H9 (cell line): ENCODE measurements at regions not wholly inside any gene's neighbourhood (a gene's known extent, or its start where the extent isn't known, plus 50 kb on each side); places are given as distances from the start of the nearest gene placed in this dataset.

Source experiments
- DNase-seq: peaks from one replicate; pipeline ENCODE4 v3.0.0-alpha.2; 2017
- H2AFZ ChIP-seq: one replicate; pipeline ENCODE4 v1.6.1; 2013; ENCODE audit warnings: mild to moderate bottlenecking, low read length, control low read depth, moderate library complexity
- H2AK5ac ChIP-seq: 2 replicates; pipeline ENCODE4 v1.6.1; 2013; ENCODE audit warnings: low read length, control low read depth, mixed read lengths; ENCODE audit not compliant: insufficient read length
- H2BK120ac ChIP-seq: one replicate; pipeline ENCODE4 v1.6.1; 2013; ENCODE audit warnings: low read depth, mild to moderate bottlenecking, low read length, control low read depth, inconsistent platforms; ENCODE audit not compliant: poor library complexity, severe bottlenecking
- H2BK12ac ChIP-seq: 2 replicates; pipeline ENCODE4 v1.6.1; 2013; ENCODE audit warnings: low read length, control low read depth, mixed read lengths, low read depth; ENCODE audit not compliant: insufficient read length
- H2BK15ac ChIP-seq: 2 replicates; pipeline ENCODE4 v1.6.1; 2013; ENCODE audit warnings: low read depth, low read length, control low read depth
- H2BK20ac ChIP-seq: one replicate; pipeline ENCODE4 v1.6.1; 2013; ENCODE audit warnings: low read depth, mild to moderate bottlenecking, low read length, control low read depth, inconsistent platforms; ENCODE audit not compliant: poor library complexity, severe bottlenecking
- H2BK5ac ChIP-seq: 2 replicates; pipeline ENCODE4 v1.6.1; 2013; ENCODE audit warnings: low read length, control low read depth, mixed read lengths; ENCODE audit not compliant: insufficient read length
- H3K14ac ChIP-seq: 2 replicates; pipeline ENCODE4 v1.6.1; 2013; ENCODE audit warnings: low read length, control low read depth; ENCODE audit not compliant: insufficient read depth
- H3K18ac ChIP-seq: 2 replicates; pipeline ENCODE4 v1.6.1; 2013; ENCODE audit warnings: low read depth, mild to moderate bottlenecking, mixed read lengths, low read length, control low read depth; ENCODE audit not compliant: insufficient read length
- H3K23ac ChIP-seq: 2 replicates; pipeline ENCODE4 v1.6.1; 2013; ENCODE audit warnings: low read length, control low read depth, mixed read lengths, low read depth; ENCODE audit not compliant: insufficient read length
- H3K23me2 ChIP-seq: 2 replicates; pipeline ENCODE4 v1.6.1; 2013; ENCODE audit warnings: low read depth, mild to moderate bottlenecking, mixed read lengths, low read length, control low read depth; ENCODE audit not compliant: insufficient read length, poor library complexity, severe bottlenecking
- H3K27ac ChIP-seq: 2 replicates; pipeline ENCODE4 v1.5.1; 2013; ENCODE audit warnings: low read length, control low read depth, mixed read lengths, low read depth; ENCODE audit not compliant: insufficient read length
- H3K27me3 ChIP-seq: 2 replicates; pipeline ENCODE4 v1.6.1; 2013; ENCODE audit warnings: low read length, control low read depth, inconsistent platforms; ENCODE audit not compliant: insufficient read depth
- H3K4ac ChIP-seq: 2 replicates; pipeline ENCODE4 v1.6.1; 2013; ENCODE audit warnings: low read depth, mild to moderate bottlenecking, control low read depth, inconsistent platforms, low read length, moderate library complexity
- H3K4me1 ChIP-seq: 2 replicates; pipeline ENCODE4 v1.6.1; 2013; ENCODE audit warnings: low read length, control low read depth, inconsistent platforms; ENCODE audit not compliant: insufficient read depth
- H3K4me2 ChIP-seq: 2 replicates; pipeline ENCODE4 v1.6.1; 2013; ENCODE audit warnings: low read length, control low read depth, mixed read lengths; ENCODE audit not compliant: insufficient read length, insufficient read depth
- H3K56ac ChIP-seq: 2 replicates; pipeline ENCODE4 v1.6.1; 2013; ENCODE audit warnings: low read depth, mild to moderate bottlenecking, mixed read lengths, low read length, control low read depth; ENCODE audit not compliant: insufficient read length
- H3K79me1 ChIP-seq: 2 replicates; pipeline ENCODE4 v1.6.1; 2013; ENCODE audit warnings: low read depth, mild to moderate bottlenecking, moderate library complexity, low read length, control low read depth, inconsistent platforms; ENCODE audit not compliant: insufficient read depth, poor library complexity, severe bottlenecking
- H3K79me2 ChIP-seq: 2 replicates; pipeline ENCODE4 v1.6.1; 2013; ENCODE audit warnings: low read length, control low read depth, inconsistent platforms; ENCODE audit not compliant: insufficient read depth
- H3K9ac ChIP-seq: 2 replicates; pipeline ENCODE4 v1.6.1; 2013; ENCODE audit warnings: low read length, control low read depth, mixed read lengths; ENCODE audit not compliant: insufficient read length; ENCODE audit errors: extremely low read depth
- H3K9me3 ChIP-seq: one replicate; pipeline ENCODE4 v1.6.1; 2013; ENCODE audit warnings: low read depth, low read length, inconsistent platforms; ENCODE audit not compliant: control insufficient read depth
- H3T11ph ChIP-seq: one replicate; pipeline ENCODE4 v1.6.1; 2013; ENCODE audit warnings: mild to moderate bottlenecking, low read length, control low read depth, inconsistent platforms
- H4K20me1 ChIP-seq: one replicate; pipeline ENCODE4 v1.6.1; 2013; ENCODE audit not compliant: control insufficient read depth, insufficient read length, insufficient read depth
- H4K5ac ChIP-seq: 2 replicates; pipeline ENCODE4 v1.6.1; 2013; ENCODE audit warnings: low read depth, mild to moderate bottlenecking, mixed read lengths, low read length, control low read depth; ENCODE audit not compliant: insufficient read length
- H4K8ac ChIP-seq: replicated peaks from 2 replicates; pipeline ENCODE4 v1.6.1; 2013; ENCODE audit warnings: low read length, control low read depth, mixed read lengths, low read depth; ENCODE audit not compliant: insufficient read length
- H4K91ac ChIP-seq: 2 replicates; pipeline ENCODE4 v1.6.1; 2013; ENCODE audit warnings: low read depth, mild to moderate bottlenecking, moderate library complexity, mixed read lengths, low read length, control low read depth; ENCODE audit not compliant: insufficient read length
- H3K27ac Mint-ChIP-seq, 3 experiments: 2 replicates in 2 of 3; 3 replicates in 1 of 3; pipeline ENCODE4 v1.8.0; 2020 to 2021; ENCODE audit warnings: mixed read lengths in 3 of 3, mild to moderate bottlenecking in 1 of 3, moderate library complexity in 1 of 3
- H3K27me3 Mint-ChIP-seq: 2 replicates; pipeline ENCODE4 v1.8.0; 2021; ENCODE audit warnings: low read depth, mild to moderate bottlenecking, moderate library complexity, mixed read lengths
- H3K36me3 Mint-ChIP-seq, 3 experiments: 2 replicates in 2 of 3; 3 replicates in 1 of 3; pipeline ENCODE4 v1.8.0; 2020 to 2021; ENCODE audit warnings: low read depth in 3 of 3, mixed read lengths in 3 of 3; ENCODE audit not compliant: insufficient read depth in 1 of 3
- H3K4me1 Mint-ChIP-seq, 2 experiments: 2 replicates each; pipeline ENCODE4 v1.8.0; 2020; ENCODE audit warnings: mixed read lengths in 2 of 2
- H3K4me3 Mint-ChIP-seq, 2 experiments: 2 replicates in 1 of 2; 3 replicates in 1 of 2; pipeline ENCODE4 v1.8.0; 2020 to 2021; ENCODE audit warnings: mild to moderate bottlenecking in 2 of 2, mixed read lengths in 2 of 2, moderate library complexity in 1 of 2
- H3K9me3 Mint-ChIP-seq, 2 experiments: 2 replicates in 1 of 2; 3 replicates in 1 of 2; pipeline ENCODE4 v1.8.0; 2020; ENCODE audit warnings: mild to moderate bottlenecking in 2 of 2, mixed read lengths in 2 of 2, moderate library complexity in 1 of 2
- WGBS: extraction: QIAGEN DNeasy Blood & Tissue Kit; methylation state at CpG from one replicate; pipeline ENCODE4 v1.1.7; 2013; ENCODE audit warnings: missing lambda C conversion rate, low lambda C conversion rate, mixed read lengths; ENCODE audit not compliant: insufficient read length; ENCODE audit errors: extremely low coverage; 5-methylcytosine and 5-hydroxymethylcytosine counted together
- TF ChIP-seq, protein P1 (sequence below): fragments of 200-600 bp; sonication (generic); conservative IDR thresholded peaks from 3 replicates; pipeline ENCODE4 v1.8.0; 2021; ENCODE audit warnings: antibody characterized with exemption, mild to moderate bottlenecking

DNA sequence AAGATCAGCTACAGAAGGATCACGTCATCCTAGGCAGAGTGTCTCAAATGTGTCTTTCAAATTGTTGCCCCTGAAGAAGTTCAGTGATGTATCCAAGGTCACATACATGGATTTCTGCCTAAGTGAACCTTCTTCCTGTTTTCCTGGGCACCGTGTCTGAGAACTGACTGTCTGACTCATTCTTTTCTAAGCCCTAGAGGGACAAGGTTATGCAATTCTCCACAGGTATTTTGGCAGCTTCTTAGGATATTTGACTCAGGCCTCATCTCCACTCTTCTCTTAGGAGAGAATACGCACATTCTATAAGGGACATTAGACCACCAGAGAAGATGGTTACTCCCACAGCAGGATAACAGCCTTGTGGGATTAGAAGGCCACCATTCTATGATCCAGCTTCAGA lies 391.9 kb upstream of the THBS1 start:
- H3K14ac ChIP-seq: no peak overlapping the region
- H3K79me2 ChIP-seq: no peaks in the 10 kb centered on the region
- H3K4me1 ChIP-seq: no peaks in the 10 kb centered on the region
- H3K4me2 ChIP-seq: no peak overlapping the region
- H3K56ac ChIP-seq: no peak overlapping the region
- Mint-ChIP-seq H3K36me3 (no peaks in the 10 kb centered on the region), H3K4me1 (peaks cover 2% of the 10 kb centered on the region in 2 experiments; a peak in 2 of 4 replicates), H3K27ac (no peak overlapping the region), H3K4me3 (no peak overlapping the region), H3K27me3 (no peaks in the 10 kb centered on the region; the same call in 1 of the 2 replicates), H3K9me3 (no peaks in the 10 kb centered on the region)
- TF ChIP-seq, protein P1, sequence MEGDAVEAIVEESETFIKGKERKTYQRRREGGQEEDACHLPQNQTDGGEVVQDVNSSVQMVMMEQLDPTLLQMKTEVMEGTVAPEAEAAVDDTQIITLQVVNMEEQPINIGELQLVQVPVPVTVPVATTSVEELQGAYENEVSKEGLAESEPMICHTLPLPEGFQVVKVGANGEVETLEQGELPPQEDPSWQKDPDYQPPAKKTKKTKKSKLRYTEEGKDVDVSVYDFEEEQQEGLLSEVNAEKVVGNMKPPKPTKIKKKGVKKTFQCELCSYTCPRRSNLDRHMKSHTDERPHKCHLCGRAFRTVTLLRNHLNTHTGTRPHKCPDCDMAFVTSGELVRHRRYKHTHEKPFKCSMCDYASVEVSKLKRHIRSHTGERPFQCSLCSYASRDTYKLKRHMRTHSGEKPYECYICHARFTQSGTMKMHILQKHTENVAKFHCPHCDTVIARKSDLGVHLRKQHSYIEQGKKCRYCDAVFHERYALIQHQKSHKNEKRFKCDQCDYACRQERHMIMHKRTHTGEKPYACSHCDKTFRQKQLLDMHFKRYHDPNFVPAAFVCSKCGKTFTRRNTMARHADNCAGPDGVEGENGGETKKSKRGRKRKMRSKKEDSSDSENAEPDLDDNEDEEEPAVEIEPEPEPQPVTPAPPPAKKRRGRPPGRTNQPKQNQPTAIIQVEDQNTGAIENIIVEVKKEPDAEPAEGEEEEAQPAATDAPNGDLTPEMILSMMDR: no peak
- no peak overlapping the region for H2AK5ac ChIP-seq
- H2BK5ac ChIP-seq: no peak overlapping the region
- H2BK120ac ChIP-seq: no peak overlapping the region
- H4K8ac ChIP-seq: no peak overlapping the region
- no peak overlapping the region for H3K9ac ChIP-seq
- no peak overlapping the region for H4K5ac ChIP-seq
- H3K18ac ChIP-seq: no peak overlapping the region
- no peak overlapping the region for H4K91ac ChIP-seq
- no peaks in the 10 kb centered on the region for H3K79me1 ChIP-seq
- H2BK12ac ChIP-seq: no peak overlapping the region
- no peak overlapping the region for H3T11ph ChIP-seq
- no CpG with 5 or more reads among the region's 3 CpGs for WGBS
- H2BK20ac ChIP-seq: no peak overlapping the region
- no peak overlapping the region for H3K23ac ChIP-seq
- no peak overlapping the region for H2AFZ ChIP-seq
- no peak overlapping the region for H2BK15ac ChIP-seq
- no peak overlapping the region for H3K4ac ChIP-seq
- no peaks in the 10 kb centered on the region for H3K9me3 ChIP-seq
- H3K23me2 ChIP-seq: no peaks in the 10 kb centered on the region
- DNase-seq: no peak
- no peaks in the 10 kb centered on the region for H4K20me1 ChIP-seq
- H3K27ac ChIP-seq: no peak overlapping the region
- no peaks in the 10 kb centered on the region for H3K27me3 ChIP-seq
